GM18907 (cell line): ENCODE measurements at regions not wholly inside any gene's neighbourhood (a gene's known extent, or its start where the extent isn't known, plus 50 kb on each side); places are given as distances from the start of the nearest gene placed in this dataset.

ENCODE experiments used
- ATAC-seq: cut with Tn5 transposase; IDR thresholded peaks from one replicate; pipeline ENCODE4 v1.9.1; 2021; ENCODE audit warnings: mild to moderate bottlenecking, moderate library complexity; ENCODE audit not compliant: unreplicated experiment

DNA sequence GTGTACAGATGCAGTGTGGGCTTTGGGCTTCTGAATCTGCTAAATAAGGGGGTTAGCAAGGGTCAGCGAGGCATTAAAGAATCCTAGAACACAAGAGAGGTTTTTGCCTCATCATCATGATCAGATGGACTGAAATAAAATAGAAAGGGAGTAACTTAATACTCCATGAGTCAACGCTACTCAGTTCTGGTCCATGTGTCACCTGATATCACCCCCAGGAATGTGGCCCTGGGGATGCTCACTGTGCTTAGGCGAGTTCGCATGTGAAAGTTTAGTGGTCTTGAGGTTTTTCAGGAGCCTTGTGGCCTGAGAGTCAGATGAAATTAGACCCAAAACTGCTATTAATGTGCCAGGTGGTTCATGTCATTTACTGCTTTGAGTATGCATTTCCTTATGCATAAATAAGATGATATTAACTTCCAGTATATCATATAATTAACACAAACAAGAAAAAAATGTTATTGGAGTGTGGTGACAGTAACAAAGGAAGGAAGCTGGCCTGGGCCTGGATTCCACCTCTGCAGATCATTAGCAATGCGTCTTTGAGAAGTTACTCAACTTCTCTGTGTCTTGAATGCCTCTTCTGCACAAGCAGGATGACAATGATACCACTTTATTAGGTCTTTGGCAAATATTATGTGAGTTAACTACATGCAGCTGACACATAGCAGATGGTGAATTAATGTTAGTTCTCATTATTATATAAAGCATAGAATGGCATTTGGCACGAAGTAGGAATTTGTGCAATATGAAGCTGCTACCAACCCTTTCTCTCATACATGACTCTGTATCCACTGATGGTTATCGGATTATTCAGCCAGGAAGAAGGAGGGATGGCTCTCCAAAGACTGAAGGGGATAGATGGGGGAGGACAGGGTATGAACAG is 1272.6 kb downstream of the AACS start:
- ATAC-seq = no peak

DNA sequence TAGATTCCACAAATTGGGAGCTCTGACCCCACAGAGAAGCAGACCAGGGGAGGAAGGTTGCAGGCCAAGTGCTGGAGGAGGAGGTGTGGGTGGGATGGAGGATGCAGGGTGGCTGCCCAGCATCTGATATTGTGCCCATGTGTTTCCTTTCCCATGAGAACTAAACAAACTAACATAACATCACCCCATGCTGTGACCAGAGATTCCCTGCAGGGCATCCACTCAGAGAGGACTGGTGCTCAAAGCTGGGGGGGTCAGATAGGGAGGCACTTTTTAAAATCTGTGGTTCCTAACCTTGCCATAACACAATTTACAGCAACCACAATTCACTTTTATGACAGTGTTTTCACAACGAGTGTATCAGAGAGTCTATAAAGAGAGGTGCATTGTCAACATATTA is 1277.6 kb downstream of the AACS start:
- ATAC-seq = no peak

DNA sequence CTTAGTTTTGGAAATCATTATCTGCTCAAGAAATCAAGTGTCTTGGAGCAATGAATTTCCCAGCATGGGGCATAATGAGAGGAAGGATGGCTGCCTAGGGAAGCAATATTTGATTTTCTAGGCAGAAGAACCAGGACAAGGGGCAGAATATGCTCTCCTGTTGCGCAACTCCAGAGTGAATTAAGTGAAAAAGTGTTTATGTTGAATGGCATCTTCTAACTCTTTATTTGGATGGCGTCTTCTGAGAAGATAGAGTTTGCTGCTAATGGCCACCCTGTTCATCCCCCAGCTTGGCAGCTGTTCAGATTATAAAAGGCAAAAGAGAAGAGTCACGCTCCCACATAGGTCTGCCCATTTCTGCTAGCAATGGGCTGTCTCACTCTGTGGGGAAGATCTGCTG is 1278.1 kb downstream of the AACS start:
- no peak for ATAC-seq

DNA sequence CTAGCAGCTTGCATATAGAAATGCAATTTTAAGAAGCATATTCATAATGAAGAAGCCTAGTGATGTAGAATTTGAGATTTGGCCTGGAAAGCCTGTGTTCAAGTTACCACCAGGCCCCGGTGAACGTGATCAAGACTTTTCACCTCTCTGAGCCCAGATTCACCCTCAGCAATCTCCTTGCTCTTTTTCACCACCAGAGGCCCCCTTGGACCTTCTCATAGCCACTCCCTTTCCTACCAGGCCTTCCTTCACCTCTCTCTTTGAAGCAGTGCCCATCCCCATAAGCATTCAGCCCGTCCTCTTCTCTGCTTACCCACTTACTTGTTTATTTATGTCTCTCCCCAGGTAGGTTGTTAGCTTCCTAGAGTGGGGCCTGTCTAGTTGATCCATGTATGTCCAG is 1280.9 kb downstream of the AACS start:
- no peak for ATAC-seq

DNA sequence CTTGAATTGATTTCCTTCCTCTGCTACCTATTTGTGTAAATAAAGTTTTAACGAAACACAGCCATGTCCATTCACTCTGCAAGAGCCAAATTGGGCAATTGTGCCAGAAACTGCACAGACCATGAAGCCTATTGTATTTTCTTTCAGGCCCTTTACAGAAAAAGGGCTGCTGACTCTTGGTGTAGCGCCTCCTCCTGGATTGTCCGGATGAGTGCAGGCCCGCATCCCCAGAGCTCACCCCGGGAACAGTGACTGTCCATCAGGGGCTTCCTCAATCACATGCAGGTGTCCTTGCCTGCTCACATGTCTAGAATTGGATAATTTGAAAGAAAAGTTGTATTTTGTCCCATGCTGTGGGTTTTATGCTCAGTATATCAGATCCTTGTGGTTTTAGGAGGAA is 1282.2 kb downstream of the AACS start:
- no peak for ATAC-seq

DNA sequence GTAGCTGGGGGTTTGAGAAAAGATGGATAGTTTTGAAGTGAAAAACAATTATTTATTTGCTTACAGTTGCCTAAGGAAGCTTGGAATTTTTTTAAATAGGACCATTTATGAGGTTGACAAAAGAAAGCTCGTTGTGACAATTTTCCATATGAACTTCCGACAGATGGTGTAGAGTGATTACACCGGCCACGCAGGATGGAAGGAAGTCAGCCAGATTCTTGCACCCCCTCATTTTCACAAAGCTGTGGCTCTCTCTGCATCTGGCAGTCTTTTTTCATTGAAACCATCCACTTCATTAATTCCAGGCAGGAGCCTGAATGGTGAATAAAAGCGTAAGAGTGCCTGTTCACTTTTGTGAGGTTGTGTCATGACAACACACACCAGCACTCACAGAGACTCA is 1284.1 kb downstream of the AACS start:
- ATAC-seq = no peak

DNA sequence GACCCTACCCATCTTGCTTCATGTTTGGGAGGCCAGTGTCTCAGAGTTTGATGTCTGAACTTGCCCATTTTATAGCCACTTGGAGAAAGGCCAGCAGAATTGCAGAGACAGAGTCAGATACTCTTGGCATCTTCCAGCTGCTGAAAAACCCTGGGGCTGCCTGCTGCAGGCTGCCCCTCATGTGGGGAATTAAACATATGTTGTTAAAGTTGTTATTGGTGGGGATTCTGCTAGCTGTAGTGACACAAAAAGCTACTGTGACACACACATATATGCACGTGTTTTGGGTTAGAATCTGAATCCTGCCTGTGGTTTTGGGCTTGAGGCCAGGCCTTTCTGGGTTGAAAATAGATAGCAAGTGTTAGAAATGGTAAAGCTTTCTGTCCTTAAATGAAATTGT is 1288.4 kb downstream of the AACS start:
- ATAC-seq = no peak

DNA sequence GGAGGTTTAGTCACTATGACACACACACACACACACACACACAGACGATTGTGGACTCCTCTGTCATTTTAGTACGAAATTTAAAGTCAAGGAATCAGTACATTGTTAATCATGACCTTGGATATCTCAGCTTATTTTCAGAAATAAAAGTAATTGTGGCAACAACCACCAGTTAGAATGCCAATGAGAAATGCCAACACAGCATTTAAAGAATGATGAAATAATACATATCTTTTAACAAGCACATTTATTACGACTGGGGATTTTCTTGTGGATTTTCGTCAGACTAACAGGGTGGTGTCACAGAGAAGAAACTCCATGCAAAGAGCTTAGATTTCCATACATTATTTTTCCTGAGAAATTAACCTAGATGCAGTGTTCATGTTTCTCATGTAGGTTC is 1289.4 kb downstream of the AACS start:
- no peak for ATAC-seq

DNA sequence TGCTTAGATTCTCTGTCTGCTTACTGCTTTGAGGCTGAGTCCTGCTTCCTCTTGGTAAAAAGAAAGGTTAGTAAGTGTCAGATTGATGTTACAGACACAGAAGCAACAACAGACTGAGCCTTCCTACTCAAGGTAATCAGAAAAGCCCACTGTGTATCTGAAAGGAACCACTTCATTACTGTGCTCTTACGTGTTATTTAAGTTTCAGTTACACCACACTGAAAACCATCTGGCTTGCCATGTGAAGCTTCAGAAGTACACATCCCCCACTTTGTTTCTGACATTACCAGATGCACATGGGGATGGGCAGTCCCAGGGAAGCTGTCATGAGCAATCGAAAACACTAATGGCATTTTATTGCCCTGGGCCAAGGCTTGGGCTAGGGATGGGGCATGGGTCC is 1290.1 kb downstream of the AACS start:
- ATAC-seq = no peak

DNA sequence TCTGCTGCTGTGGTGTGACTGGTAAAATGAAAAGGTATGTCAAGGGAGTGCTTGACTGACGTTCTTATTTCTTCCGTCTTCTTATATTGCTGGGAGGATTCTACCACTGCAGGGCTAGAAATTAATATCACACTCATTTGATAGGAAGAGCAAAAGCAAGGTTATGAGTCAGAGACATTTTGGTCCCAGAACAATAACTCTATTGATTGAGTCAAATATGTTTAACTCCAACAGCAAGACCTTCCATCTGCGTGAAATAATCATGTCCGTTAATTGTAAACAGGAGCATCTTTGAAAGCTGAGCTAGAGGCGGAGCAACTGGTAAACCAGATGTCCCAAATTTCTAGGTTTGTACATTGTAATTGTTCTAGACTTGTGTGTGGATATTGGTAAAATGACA is 1293.6 kb downstream of the AACS start:
- ATAC-seq = no peak

DNA sequence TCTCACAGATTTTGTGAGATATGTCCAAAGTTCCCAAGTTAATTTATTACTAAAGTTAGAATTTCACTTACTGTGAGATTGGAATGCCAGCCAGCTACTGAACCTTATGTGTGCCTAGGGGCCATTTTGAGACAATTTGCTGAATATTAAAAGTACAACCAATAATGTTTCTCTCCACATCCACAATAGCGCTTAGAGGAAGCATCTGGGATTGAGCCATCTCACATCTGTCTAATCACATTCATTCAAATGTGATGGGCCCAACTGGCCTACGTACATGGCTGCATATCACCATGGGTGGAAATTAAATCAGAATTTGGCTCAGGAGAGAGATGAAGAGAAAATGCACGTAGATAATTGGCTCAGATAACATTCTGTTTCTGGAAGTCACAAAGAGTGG is 1294.0 kb downstream of the AACS start:
- no peak for ATAC-seq

DNA sequence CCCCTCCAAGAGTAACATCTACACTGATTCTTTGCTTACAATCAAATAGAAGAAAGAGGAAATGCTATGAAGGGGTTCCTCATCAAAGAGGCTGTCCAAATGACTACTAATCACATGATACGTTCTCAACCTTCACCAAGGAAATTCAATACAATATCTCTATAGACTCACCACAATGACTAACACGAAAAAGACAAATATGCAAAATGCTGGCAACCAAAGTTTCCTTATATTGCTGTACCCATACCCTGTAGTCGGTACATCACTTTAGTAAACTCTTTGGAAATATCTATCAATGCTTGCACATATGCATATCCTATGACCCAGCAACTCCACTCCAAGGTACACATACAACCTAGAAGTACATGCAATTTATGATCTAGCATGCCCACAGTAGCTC is 1296.6 kb downstream of the AACS start:
- ATAC-seq = no peak

DNA sequence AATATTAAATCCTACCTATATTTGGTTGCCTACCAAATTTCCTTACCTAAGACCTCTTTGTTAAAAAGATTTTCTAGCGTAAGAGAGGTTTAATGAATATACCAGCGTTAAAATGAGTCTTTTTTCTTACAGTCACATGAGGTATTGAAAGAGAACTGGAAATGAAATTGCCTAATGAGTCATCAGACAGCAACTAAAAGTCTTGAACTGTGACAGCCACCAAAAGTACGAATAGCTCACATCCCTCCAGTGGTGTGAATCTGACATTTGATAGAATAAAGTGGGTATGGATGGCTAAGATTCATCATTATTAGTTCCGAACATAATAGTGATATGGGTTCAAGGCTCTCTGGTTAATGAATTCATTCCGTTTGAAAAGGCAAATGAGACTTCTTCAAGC is 1297.3 kb downstream of the AACS start:
- no peak for ATAC-seq

DNA sequence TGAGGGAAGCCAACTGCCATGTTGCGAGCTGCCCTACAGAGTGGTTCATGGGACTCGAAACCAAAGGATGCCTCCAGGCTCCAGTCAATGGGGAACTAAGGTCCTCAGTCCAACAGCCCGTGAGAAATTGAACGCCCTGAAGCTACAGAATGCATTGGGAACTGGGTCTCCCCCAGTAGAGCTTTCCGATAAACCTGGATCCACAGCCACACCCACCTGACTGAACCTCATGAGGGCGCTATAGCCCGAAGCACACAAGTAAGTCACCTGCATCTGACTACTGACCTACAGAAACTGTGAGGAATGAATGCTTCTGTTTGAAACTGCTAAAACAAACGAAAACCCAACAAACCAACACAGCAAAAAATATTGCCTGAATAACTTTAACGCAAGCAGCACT is 1297.7 kb downstream of the AACS start:
- ATAC-seq = no peak

DNA sequence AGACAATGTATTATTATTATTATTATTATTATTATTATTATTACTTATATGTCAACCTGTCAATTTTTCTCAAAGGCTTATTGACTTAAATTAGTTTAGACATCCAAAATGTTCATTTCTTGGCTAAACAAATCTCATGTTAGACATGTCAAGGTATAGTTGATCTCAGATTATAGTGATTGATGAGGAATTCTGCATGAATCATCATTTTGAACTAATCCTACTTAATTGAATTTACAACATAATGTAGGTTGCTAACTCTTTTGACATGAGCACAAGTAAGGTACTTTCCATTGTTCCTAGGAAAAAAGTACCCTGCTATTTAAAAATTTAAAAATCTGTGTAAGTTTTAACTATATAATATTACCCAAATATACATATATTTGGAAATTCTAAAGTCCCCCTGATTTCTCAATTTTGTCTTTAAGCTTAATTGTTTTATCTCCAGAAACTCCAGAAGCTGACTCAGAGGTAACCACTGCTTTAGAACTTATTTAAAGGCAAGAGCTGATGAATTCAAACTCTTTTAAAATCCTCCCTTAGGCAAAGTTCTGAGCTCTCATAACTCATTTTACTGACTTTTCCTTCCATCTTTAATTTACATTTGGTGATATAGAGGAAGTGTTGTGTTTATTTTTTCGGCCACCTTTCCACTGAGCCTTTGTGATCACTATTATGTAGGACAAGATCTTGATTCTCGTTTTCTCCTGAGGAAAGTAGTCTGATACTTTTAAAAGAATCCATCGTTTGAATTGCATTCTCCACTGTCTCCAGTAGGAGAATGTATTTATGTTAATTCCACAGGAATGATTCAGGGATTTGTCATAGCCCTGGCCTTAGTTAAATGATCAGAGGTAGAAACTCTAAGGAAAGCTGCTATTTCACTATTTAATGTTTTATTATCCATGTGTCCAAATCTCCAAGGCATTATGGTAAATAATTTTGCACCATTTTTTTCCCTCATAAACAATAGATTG is 1304.5 kb downstream of the AACS start:
- ATAC-seq = no peak

DNA sequence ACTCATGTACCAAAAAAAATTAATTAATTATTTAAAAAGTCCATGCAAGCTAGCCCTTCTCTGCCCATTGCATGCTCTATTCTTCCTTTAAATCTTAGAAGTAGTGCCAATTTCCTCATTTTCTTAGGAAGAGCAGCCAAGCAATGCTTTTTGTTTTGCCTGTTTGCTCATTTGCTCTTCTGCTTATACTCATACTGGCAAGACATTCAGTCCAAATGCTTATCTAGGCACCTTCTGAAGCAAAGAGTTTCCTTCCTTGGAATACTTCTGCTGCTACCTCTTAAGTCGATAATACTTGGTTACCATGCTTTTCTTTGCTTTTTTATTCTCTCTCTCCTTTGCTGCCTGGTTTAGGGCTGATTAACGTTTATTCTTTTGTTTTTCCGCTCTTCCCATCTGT is 1318.3 kb downstream of the AACS start:
- no peak for ATAC-seq

DNA sequence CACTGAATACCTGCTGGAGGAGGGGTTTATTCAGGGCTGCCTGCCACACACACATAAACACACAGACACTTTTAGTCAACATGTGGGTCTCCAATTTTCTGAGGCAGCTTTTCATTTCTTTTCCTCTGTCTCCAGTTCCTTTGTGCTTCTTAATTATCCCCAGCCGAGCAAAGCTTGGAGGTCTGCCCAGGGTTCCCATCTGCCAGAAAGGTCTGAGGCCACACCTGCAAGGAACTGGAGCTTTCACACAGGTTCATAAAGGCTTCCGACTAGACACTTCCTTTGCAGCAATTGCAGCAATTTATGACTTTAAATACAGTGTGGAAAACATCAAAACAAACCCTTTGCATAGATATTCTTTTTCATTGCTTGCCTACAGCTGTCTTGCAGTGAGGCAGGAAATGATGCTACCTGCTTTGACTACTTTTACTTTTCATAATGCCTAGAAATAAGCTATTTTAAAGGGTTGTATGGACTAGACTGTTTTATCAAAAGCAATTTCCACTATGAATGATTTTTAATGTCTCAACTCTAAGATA is 1318.9 kb downstream of the AACS start:
- no peak for ATAC-seq

DNA sequence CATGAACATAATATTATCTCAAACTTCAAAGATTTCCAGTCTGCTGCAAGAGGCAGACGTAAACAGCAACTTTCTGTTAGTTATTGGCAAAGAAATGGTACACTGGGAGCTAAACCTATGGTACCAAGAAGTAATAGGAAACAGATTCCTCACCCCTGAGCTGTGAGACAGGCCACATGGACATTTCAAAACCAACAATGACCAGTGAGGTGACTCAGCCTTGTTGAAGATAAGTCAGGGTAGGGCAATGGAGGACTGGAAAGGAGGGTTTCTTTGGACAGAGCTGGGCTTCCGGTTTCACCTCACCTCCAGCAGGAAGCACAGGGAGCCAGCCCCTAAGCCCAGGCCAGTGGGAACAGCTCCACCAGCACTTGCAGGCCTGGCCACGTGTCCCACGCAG is 1320.5 kb downstream of the AACS start:
- ATAC-seq = no peak

DNA sequence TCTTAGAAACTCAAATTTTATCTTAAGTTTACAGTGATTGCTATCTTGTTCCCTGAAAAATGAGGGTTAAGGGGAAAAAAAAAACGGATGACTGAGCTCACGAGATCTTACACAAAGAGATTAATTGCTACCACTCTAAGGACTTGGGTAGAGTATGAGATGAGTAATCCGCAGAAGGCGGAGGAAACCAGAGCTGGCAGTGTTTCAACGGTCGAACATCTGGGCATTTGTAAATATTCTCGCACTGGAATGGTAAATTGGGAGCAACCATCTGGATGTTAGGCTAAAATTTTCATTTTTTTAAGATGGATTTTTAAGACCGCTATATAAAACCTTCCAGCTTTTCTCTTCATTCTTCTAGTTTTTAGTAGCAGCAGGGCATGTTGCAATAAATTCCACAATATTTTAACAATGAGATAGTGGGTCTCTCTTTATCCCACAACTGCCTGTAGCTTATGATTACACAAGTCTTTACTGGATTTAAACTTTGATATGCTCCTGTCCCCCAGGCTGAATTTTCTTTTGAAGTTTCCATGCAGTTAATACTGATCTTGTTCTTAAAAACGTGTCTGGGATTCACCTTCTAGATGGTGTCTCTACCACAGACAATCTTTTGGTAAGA is 1324.1 kb downstream of the AACS start:
- no peak for ATAC-seq

DNA sequence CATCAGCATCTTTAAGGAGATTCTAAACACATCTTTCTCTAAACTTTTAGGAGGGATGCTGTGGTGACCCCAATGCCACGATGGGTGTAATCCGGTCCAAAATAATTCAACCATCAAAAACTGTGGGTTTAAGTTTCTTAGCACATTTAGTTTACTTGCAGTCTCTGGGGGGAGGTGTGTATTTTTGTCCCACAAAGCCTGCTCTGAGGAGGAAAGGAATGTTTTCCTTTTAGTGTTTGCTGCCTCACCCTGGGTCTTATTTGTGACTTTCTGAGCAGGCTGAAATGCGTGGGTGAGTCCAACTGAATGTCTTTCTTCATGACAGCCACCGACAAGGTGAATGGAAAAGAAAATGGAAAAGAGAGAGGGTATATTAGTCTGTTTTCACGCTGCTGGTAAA is 1324.7 kb downstream of the AACS start:
- ATAC-seq = no peak

DNA sequence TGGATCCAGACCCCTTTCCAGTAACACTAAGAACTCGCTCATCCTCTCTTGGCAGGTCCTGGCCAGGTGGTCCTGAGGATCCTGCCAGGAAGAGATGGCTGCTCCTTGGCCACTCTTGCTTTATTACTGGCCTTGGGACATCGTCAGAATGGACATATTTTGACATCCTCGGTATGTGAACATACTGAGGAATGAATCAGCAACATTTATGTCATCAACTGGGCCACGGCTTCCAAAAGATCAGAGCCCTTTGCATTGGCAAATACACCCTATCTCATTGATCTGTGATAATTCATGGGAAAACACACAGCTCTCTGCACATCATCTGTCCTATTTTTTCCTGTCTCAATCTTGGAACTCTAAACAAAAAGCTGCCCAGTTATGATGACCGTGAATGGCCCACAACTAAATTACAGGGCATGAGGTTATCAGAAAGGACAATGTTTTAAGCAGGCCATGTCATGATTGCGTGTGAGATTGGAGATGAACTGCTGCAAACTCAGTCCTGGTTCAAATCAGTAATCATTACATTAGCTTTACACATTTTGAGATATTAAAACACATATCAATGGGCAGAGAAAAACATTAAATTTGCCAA is 1325.8 kb downstream of the AACS start:
- no peak for ATAC-seq
